ENCODE measurements at regions not wholly inside any gene's neighbourhood (a gene's known extent, or its start where the extent isn't known, plus 50 kb on each side); places are given as distances from the start of the nearest gene placed in this dataset.

DNA sequence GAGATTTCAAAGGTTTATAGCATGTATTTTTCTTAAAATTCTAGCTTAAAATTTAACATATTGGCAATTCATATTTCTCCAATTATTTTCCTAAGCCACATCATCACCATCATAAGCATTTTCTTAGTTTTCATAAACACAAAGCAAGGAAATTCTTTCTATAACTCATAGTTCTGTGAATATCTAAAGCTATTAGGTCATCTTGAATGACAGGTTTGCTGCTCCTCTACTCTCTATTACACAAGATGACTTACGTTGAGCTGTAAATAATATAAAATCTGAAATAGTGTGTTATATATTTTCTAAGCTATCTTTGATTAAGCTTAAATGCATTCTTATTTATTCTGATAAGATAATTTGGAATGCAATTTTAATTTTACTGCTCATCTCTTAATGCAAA is 984.6 kb upstream of the CNTNAP5 start:
- Histone ChIP-seq H3K27me3 (replicated peaks; ENCODE audit: control insufficient read depth, insufficient read depth, low read length) (no peaks in the 10 kb centered on the region), H3K9me3 (ENCODE audit: control insufficient read depth, low read length) (peaks cover 4% of the 10 kb centered on the region), H3K9ac (ENCODE audit: low read length) (no peak overlapping the region), H3K4me3 (ENCODE audit: low read length) (no peak overlapping the region), H3K36me3 (ENCODE audit: control insufficient read depth, insufficient read depth, low read length, severe bottlenecking) (no peaks in the 10 kb centered on the region), H3K4me1 (ENCODE audit: control insufficient read depth, insufficient read depth, low read length) (no peaks in the 10 kb centered on the region)
- DNase-seq (ENCODE audit: low read depth) = no peak

DNA sequence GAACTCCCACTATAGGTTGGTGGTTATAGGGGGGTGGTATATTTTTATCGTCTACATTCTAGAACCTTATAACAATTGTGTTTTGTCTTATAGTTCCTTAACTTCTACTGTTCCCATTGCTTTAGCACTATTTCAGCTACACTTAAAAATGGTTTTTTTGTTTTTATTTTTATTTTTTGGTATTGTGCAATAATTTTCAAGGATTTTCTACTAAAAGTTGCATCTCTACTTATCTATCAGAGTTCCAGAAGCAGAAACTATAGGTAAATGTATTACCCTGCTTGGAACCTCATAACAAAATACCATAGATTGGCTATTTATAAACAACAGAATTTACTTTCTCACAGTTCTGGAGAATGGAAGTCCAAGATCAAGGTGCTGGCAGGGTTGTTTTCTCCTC is 981.6 kb upstream of the CNTNAP5 start:
- Histone ChIP-seq H3K9ac (ENCODE audit: low read length) (no peak overlapping the region), H3K4me1 (ENCODE audit: control insufficient read depth, insufficient read depth, low read length) (no peaks in the 10 kb centered on the region), H3K9me3 (ENCODE audit: control insufficient read depth, low read length) (peaks cover 7% of the 10 kb centered on the region), H3K27me3 (replicated peaks; ENCODE audit: control insufficient read depth, insufficient read depth, low read length) (no peaks in the 10 kb centered on the region), H3K36me3 (ENCODE audit: control insufficient read depth, insufficient read depth, low read length, severe bottlenecking) (no peaks in the 10 kb centered on the region), H3K4me3 (ENCODE audit: low read length) (no peak overlapping the region)
- no peak for DNase-seq (ENCODE audit: low read depth)

DNA sequence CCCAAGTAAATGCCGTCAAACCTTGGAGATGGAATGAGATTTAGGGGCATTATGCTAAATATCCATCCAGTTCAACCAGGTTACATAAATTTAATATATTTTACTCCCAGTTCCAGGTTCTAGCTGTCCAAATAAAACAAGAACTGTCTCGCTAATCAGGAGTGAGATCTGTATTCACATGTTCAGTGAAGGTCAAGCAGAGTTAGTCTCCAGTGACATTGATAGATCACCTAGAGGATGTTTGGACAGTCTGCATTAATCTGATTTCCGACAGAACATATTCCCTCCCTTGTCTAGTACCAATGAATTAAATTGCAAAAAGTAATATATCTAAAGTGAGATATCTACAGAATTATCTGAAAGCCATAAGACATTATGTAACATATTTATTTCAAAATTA is 979.4 kb upstream of the CNTNAP5 start:
- Histone ChIP-seq H3K9me3 (ENCODE audit: control insufficient read depth, low read length) (peaks cover 7% of the 10 kb centered on the region), H3K27me3 (replicated peaks; ENCODE audit: control insufficient read depth, insufficient read depth, low read length) (no peaks in the 10 kb centered on the region), H3K4me1 (ENCODE audit: control insufficient read depth, insufficient read depth, low read length) (no peaks in the 10 kb centered on the region), H3K36me3 (ENCODE audit: control insufficient read depth, insufficient read depth, low read length, severe bottlenecking) (no peaks in the 10 kb centered on the region), H3K4me3 (ENCODE audit: low read length) (no peak overlapping the region), H3K9ac (ENCODE audit: low read length) (no peak overlapping the region)
- DNase-seq (ENCODE audit: low read depth) = no peak

DNA sequence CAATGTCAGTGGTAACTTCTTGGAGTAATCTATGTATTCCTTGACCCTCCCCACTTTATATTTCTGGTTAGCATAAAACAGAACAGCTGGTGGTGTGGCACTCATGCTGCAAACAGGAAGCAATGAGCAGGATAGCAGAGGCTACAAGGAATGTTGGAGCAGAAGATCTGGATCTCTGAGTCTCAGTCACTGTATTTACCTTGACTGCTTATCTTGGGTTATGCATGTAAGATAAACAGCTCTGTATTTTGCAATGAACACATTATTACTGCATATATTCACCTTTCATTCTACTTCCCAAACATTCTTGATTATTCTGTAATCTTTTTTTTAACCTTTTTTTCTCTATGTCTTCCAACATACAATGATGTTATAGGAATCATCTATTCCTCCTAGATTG is 977.9 kb upstream of the CNTNAP5 start:
- no peaks in the 10 kb centered on the region for H3K27me3 ChIP-seq (replicated peaks; ENCODE audit: control insufficient read depth, insufficient read depth, low read length)
- H3K9ac ChIP-seq (ENCODE audit: low read length) = no peak overlapping the region
- peaks cover 7% of the 10 kb centered on the region for H3K9me3 ChIP-seq (ENCODE audit: control insufficient read depth, low read length)
- no peaks in the 10 kb centered on the region for H3K36me3 ChIP-seq (ENCODE audit: control insufficient read depth, insufficient read depth, low read length, severe bottlenecking)
- no peaks in the 10 kb centered on the region for H3K4me1 ChIP-seq (ENCODE audit: control insufficient read depth, insufficient read depth, low read length)
- no peak for DNase-seq (ENCODE audit: low read depth)
- H3K4me3 ChIP-seq (ENCODE audit: low read length) = no peak overlapping the region

DNA sequence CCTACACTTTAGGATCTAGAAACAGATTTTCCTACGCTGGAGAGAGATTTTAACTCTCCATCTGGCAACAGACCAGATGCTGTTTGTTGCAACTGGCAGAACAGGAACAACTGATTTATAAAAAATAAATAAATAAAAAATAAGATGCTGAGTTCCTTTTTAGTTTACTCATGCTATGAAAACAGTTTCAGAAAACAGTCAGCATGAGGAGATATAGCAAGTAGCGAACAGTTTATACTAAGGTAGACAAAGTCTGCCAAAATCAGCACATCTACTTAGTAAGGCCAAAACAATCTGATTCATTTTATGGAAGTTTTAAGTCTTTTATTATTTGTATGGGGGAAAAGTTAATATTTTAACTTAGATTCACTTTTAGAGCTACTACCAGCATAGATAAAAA is 974.0 kb upstream of the CNTNAP5 start:
- H3K9me3 ChIP-seq (ENCODE audit: control insufficient read depth, low read length) = peaks cover 6% of the 10 kb centered on the region
- no peaks in the 10 kb centered on the region for H3K4me1 ChIP-seq (ENCODE audit: control insufficient read depth, insufficient read depth, low read length)
- H3K4me3 ChIP-seq (ENCODE audit: low read length) = no peak overlapping the region
- H3K9ac ChIP-seq (ENCODE audit: low read length) = no peak overlapping the region
- H3K27me3 ChIP-seq (replicated peaks; ENCODE audit: control insufficient read depth, insufficient read depth, low read length) = no peaks in the 10 kb centered on the region
- no peak for DNase-seq (ENCODE audit: low read depth)
- no peaks in the 10 kb centered on the region for H3K36me3 ChIP-seq (ENCODE audit: control insufficient read depth, insufficient read depth, low read length, severe bottlenecking)

DNA sequence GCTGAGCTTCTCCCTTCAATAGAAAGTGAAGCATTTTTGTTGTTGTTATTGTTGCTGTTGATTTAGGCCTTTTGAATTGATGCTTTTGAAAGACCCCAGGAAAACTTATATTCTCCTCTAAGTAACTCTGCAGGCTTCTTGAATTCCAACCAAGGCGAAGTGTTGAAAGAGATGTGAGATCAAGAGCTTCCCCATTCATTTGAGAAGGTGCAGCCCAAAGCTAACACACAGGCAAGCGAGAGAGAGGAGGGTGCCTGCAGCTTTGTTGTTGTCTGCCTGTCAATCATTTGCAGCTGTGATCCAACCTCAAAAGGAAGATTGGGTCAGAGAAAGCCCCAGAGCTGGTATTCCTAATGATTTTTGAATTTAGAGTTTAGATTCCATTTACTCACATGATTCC is 963.6 kb upstream of the CNTNAP5 start:
- Histone ChIP-seq H3K9ac (ENCODE audit: low read length) (no peak overlapping the region), H3K9me3 (ENCODE audit: control insufficient read depth, low read length) (peaks cover 8% of the 10 kb centered on the region), H3K36me3 (ENCODE audit: control insufficient read depth, insufficient read depth, low read length, severe bottlenecking) (no peaks in the 10 kb centered on the region), H3K27me3 (replicated peaks; ENCODE audit: control insufficient read depth, insufficient read depth, low read length) (no peaks in the 10 kb centered on the region), H3K4me3 (ENCODE audit: low read length) (no peak overlapping the region), H3K4me1 (ENCODE audit: control insufficient read depth, insufficient read depth, low read length) (no peaks in the 10 kb centered on the region)
- no peak for DNase-seq (ENCODE audit: low read depth)

DNA sequence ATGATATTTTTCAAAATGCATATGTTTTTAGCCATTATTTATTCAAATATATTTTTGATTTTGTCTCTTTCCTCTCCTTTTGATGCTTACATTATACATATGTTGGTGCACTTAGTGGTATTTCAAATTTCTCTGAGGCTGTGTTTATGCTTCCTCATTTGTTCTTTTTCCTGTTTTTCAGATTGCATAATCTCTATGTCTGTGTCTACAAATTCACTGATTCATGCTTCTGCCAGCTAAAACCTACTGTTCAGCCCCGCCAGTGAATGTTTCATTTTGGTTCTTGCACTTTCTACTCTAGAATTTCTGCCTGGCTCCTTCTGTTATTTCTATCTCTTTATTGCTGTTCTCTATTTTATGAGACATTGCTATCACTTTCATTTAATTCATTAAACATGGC is 951.7 kb upstream of the CNTNAP5 start:
- no peak overlapping the region for H3K4me3 ChIP-seq (ENCODE audit: low read length)
- DNase-seq (ENCODE audit: low read depth) = no peak
- H3K27me3 ChIP-seq (replicated peaks; ENCODE audit: control insufficient read depth, insufficient read depth, low read length) = no peaks in the 10 kb centered on the region
- no peaks in the 10 kb centered on the region for H3K36me3 ChIP-seq (ENCODE audit: control insufficient read depth, insufficient read depth, low read length, severe bottlenecking)
- no peaks in the 10 kb centered on the region for H3K4me1 ChIP-seq (ENCODE audit: control insufficient read depth, insufficient read depth, low read length)
- H3K9ac ChIP-seq (ENCODE audit: low read length) = no peak overlapping the region
- H3K9me3 ChIP-seq (ENCODE audit: control insufficient read depth, low read length) = peaks cover 3% of the 10 kb centered on the region

DNA sequence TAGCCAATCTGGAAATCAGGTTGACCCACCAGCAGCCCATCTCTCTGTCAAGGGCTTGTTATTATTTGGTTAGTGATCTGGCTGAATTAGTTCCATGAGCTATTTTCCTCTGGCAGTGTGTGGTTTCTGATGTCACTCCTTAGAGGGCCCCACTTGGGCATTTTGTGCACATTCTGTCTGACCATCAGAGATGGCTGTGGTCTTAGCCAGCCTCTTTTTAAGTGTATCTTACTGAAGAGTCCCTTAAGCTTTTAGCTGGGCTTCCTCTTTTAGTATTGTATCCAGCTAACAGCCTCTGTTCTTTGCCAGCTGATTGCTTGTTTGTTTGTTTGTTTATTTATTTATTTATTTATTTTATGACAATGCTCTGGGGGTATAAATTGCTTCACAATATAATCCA is 951.1 kb upstream of the CNTNAP5 start:
- Histone ChIP-seq H3K9me3 (ENCODE audit: control insufficient read depth, low read length) (no peaks in the 10 kb centered on the region), H3K9ac (ENCODE audit: low read length) (no peak overlapping the region), H3K36me3 (ENCODE audit: control insufficient read depth, insufficient read depth, low read length, severe bottlenecking) (no peaks in the 10 kb centered on the region), H3K4me3 (ENCODE audit: low read length) (no peak overlapping the region), H3K27me3 (replicated peaks; ENCODE audit: control insufficient read depth, insufficient read depth, low read length) (no peaks in the 10 kb centered on the region), H3K4me1 (ENCODE audit: control insufficient read depth, insufficient read depth, low read length) (no peaks in the 10 kb centered on the region)
- DNase-seq (ENCODE audit: low read depth) = no peak

DNA sequence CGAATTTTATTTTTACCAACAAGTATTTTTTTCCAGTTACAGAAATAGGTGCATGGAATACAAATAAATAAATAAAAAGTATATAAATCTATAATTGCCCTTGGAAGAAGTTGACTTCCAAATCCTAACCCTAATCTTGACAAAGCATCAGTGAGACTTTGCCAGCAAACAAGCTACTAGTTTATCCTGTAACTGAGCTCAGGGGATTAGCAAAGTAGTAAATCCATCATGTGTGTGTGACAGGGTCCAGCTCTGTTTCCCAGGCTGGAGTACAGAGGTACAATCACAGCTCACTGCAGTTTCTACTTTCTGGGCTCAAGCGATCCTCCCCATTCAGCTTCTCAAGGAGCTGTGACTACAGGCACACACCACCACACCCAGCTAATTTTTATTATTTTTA is 948.0 kb upstream of the CNTNAP5 start:
- Histone ChIP-seq H3K9me3 (ENCODE audit: control insufficient read depth, low read length) (peaks cover 8% of the 10 kb centered on the region), H3K4me3 (ENCODE audit: low read length) (no peak overlapping the region), H3K27me3 (replicated peaks; ENCODE audit: control insufficient read depth, insufficient read depth, low read length) (no peaks in the 10 kb centered on the region), H3K4me1 (ENCODE audit: control insufficient read depth, insufficient read depth, low read length) (no peaks in the 10 kb centered on the region), H3K36me3 (ENCODE audit: control insufficient read depth, insufficient read depth, low read length, severe bottlenecking) (no peaks in the 10 kb centered on the region), H3K9ac (ENCODE audit: low read length) (no peak overlapping the region)
- DNase-seq (ENCODE audit: low read depth) = no peak

DNA sequence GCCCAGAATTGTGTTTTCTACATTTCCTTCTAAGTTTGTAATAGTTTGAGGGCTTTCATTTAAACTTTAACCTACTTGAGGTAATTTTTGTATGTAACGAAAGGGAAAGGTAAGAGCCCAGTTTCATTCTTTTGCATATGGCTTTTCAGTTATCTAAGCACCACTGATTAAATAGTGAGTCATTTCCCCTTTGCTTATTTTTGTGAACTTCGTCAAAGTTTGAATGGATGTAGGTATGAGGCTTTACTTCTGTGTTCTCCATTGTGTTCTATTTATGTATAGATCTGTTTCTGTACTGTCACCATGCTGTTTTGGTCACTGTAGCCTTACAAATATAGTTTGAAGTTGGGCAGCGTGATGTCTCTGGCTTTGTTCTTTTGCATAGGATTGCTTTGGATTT is 944.8 kb upstream of the CNTNAP5 start:
- Histone ChIP-seq H3K27me3 (replicated peaks; ENCODE audit: control insufficient read depth, insufficient read depth, low read length) (no peaks in the 10 kb centered on the region), H3K9ac (ENCODE audit: low read length) (no peak overlapping the region), H3K4me3 (ENCODE audit: low read length) (no peak overlapping the region), H3K4me1 (ENCODE audit: control insufficient read depth, insufficient read depth, low read length) (no peaks in the 10 kb centered on the region), H3K9me3 (ENCODE audit: control insufficient read depth, low read length) (peaks cover 8% of the 10 kb centered on the region), H3K36me3 (ENCODE audit: control insufficient read depth, insufficient read depth, low read length, severe bottlenecking) (no peaks in the 10 kb centered on the region)
- DNase-seq (ENCODE audit: low read depth) = no peak

DNA sequence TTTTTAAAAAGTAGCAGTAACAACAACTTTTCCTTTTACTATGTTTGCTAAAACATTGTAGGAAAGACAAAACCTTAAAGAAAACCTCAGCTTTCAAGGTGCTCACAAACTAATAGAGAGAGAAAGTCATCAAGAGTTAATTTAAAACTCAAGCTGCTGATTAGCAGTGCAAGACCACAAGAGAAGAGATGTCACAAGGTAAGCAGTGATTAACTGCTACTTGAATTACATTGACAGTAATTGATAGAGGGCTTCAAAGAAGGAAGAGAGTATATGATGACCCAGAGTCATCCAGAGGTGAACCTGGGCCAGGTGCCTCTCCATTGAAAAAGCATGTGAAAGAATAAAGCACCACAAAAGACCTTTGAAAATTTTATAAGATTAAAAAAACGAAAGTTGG is 939.6 kb upstream of the CNTNAP5 start:
- Histone ChIP-seq H3K4me1 (ENCODE audit: control insufficient read depth, insufficient read depth, low read length) (no peaks in the 10 kb centered on the region), H3K4me3 (ENCODE audit: low read length) (no peak overlapping the region), H3K36me3 (ENCODE audit: control insufficient read depth, insufficient read depth, low read length, severe bottlenecking) (no peaks in the 10 kb centered on the region), H3K27me3 (replicated peaks; ENCODE audit: control insufficient read depth, insufficient read depth, low read length) (no peaks in the 10 kb centered on the region), H3K9me3 (ENCODE audit: control insufficient read depth, low read length) (no peaks in the 10 kb centered on the region), H3K9ac (ENCODE audit: low read length) (no peak overlapping the region)
- DNase-seq (ENCODE audit: low read depth) = no peak

DNA sequence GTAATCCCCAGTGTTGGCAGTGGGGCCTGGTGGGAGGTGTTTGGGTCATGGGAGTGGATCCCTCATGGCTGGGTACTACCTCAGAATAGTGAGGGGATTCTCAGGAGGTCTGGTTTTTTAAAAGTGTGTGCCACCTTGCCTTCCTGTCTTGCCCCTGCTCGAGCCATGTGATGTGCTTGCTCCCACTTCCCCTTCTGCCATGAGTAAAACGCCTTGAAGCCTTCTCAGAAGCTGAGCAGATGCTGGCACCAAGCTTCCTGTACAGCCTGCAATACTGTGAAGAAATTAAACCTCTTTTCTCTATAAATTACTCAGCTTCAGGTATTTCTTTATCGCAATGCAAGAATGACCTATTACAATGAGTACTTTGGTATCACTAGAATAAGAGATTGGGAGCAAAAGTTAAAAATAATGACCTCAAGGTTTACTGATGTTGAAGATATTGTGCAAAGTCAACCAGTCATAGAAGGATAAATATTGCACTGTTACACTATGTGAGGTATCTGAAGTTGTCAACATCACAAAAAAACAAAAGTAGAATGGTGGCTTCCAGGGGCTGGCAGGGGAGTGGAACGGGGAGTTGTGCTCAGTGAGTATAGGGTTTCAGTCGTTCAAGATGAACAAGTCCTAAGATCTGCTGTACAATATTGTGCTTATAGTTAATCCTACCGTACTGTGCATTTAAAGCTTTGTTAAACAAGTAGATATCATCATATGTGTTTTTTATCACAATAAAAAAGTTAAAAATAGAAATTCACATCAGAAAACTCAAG is 938.3 kb upstream of the CNTNAP5 start:
- no peak overlapping the region for H3K4me3 ChIP-seq (ENCODE audit: low read length)
- H3K4me1 ChIP-seq (ENCODE audit: control insufficient read depth, insufficient read depth, low read length) = no peaks in the 10 kb centered on the region
- H3K9ac ChIP-seq (ENCODE audit: low read length) = no peak overlapping the region
- H3K36me3 ChIP-seq (ENCODE audit: control insufficient read depth, insufficient read depth, low read length, severe bottlenecking) = no peaks in the 10 kb centered on the region
- no peaks in the 10 kb centered on the region for H3K27me3 ChIP-seq (replicated peaks; ENCODE audit: control insufficient read depth, insufficient read depth, low read length)
- no peaks in the 10 kb centered on the region for H3K9me3 ChIP-seq (ENCODE audit: control insufficient read depth, low read length)
- no peak for DNase-seq (ENCODE audit: low read depth)
